ENCODE measurements at regions not wholly inside any gene's neighbourhood (a gene's known extent, or its start where the extent isn't known, plus 50 kb on each side); places are given as distances from the start of the nearest gene placed in this dataset.
A peak's percentile ranks its signal among the peaks of the same experiment; 100 is the strongest.

DNA sequence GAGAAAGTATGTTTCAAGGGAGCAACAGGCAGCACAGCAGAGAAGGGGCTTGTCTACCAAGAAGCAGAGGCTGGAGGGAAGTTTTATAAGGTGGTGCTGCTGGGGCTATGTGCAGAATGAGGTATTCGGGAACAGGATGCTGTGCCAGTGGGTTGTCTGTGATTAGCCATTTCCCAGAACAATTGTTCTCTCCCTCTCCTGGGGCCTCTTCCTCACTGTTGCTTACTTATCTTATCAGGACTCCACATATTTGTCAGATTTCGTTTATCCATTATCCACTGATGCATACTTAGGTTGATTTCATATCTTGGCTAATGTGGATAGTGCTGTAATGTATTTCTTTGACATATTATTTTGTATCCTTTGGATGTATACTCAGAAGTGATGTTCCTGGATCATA lies 195.1 kb upstream of the RTL1 start:
- no peak for DNase-seq (ENCODE audit: extremely low spot score)
- intact Hi-C loops (cut with DNase I): no loop called here
- Histone ChIP-seq H3K4me3 (no peak overlapping the region), H3K36me3 (no peaks in the 10 kb centered on the region), H3K27ac (replicated peaks in 1 of 4) (no peak overlapping the region), H3K4me1 (no peaks in the 10 kb centered on the region), H3K9me3 (peaks cover 0 to 13% (median 3%) of the 10 kb centered on the region in 4 donors), H3K27me3 (peaks cover 0 to 23% (median 0%) of the 10 kb centered on the region in 4 donors)
- no peak for TF ChIP-seq CTCF (IDR thresholded peaks at IDR 0.05)
- no peak for TF ChIP-seq POLR2AphosphoS5 (IDR thresholded peaks at IDR 0.05)
- TF ChIP-seq EP300 (IDR thresholded peaks at IDR 0.05): no peak
- TF ChIP-seq POLR2A (IDR thresholded peaks at IDR 0.05; ENCODE audit: low read depth): no peak
- 35% methylated on average over 2 of the region's 2 CpGs for WGBS

DNA sequence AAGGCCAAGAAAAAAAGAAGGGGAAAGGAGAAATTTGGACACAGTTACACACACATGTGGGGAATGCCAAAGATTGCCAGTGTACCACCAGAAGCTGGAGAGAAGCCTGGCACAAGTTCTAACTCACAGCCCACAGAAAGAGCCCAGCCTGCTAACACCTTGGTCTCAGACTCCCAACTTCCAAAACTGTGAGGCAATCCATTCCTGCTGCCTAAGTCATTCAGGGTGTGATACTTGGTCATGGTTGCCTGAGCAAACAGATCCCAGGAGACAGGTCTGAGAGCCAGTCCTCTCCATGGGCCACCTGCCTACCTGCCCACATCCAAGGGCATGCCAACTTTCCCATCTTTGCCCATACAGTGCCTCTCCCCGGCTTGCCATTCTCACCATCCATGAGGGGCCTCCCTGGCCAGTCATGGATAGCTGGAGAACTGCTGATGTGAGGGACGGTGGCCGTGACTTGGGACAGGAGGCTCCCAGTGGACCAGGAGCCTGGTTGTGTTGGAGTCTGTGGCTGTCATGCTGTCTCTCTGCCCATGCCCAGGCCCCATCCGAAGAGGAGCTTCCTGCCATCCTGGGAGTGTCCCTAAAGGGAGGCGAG lies 198.0 kb upstream of the RTL1 start:
- WGBS: 93% methylated on average over 5 of the region's 5 CpGs
- Histone ChIP-seq H3K4me1 (no peaks in the 10 kb centered on the region), H3K4me3 (no peak overlapping the region), H3K27me3 (peaks cover 0 to 19% (median 0%) of the 10 kb centered on the region in 4 donors), H3K9me3 (peaks cover 0 to 13% (median 4%) of the 10 kb centered on the region in 4 donors), H3K27ac (replicated peaks in 1 of 4) (no peak overlapping the region), H3K36me3 (no peaks in the 10 kb centered on the region)
- TF ChIP-seq CTCF (IDR thresholded peaks at IDR 0.05) (no peak), EP300 (IDR thresholded peaks at IDR 0.05) (no peak), POLR2AphosphoS5 (IDR thresholded peaks at IDR 0.05) (no peak), POLR2A (IDR thresholded peaks at IDR 0.05; ENCODE audit: low read depth) (no peak)
- intact Hi-C loops (cut with DNase I): no loop called here
- DNase-seq (ENCODE audit: extremely low spot score): peak; percentile 85

GRCh38 chr14:101102875-101103274 lies 199.4 kb upstream of the RTL1 start:
- DNase-seq (ENCODE audit: extremely low spot score): peak; percentile 84
- H3K27me3 ChIP-seq: peaks cover 0 to 19% (median 0%) of the 10 kb centered on the region in 4 donors
- intact Hi-C loops (cut with DNase I): no loop called here
- H3K4me3 ChIP-seq: no peak overlapping the region
- WGBS: 86% methylated on average over 9 of the region's 9 CpGs
- peaks cover 0 to 16% (median 9%) of the 10 kb centered on the region in 4 donors for H3K9me3 ChIP-seq
- H3K27ac ChIP-seq (replicated peaks in 1 of 4): no peak overlapping the region
- TF ChIP-seq EP300 (IDR thresholded peaks at IDR 0.05) (no peak), CTCF (IDR thresholded peaks at IDR 0.05) (no peak), POLR2A (IDR thresholded peaks at IDR 0.05; ENCODE audit: low read depth) (no peak), POLR2AphosphoS5 (IDR thresholded peaks at IDR 0.05) (no peak)
- no peaks in the 10 kb centered on the region for H3K36me3 ChIP-seq
- no peaks in the 10 kb centered on the region for H3K4me1 ChIP-seq

DNA sequence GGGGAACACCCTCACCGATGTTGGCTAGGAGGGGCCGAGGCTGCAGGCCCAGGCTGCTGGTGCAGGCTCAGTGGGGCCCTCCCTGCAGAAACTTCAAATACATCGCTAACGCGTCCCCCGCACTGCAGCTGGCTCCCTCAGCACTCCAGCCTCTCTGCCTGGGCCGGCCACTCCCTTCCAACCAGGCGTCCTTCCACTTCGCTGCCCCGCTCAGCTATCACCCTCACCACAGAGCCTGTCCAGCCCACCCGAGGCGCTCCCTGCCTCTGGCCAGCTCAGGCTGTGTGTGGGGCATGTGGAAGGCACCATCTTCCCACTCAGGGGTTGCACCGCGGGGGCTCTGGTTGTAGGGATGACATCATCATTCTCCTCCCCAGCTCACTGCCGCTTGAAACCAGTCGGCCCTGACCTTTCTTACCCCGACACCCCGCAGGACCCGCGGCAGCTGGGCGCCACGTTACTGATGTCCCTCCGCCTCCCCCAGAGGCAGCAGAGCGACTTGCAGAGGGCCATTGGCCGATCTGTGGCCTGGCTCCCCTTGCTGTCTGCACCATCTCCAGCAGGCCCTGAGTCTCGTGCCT lies 199.9 kb upstream of the RTL1 start:
- Histone ChIP-seq H3K9me3 (peaks cover 0 to 16% (median 9%) of the 10 kb centered on the region in 4 donors), H3K27me3 (peaks cover 0 to 19% (median 0%) of the 10 kb centered on the region in 4 donors), H3K4me1 (no peaks in the 10 kb centered on the region), H3K27ac (replicated peaks in 1 of 4) (no peak overlapping the region), H3K4me3 (no peak overlapping the region), H3K36me3 (no peaks in the 10 kb centered on the region)
- TF ChIP-seq CTCF (IDR thresholded peaks at IDR 0.05) (no peak), POLR2A (IDR thresholded peaks at IDR 0.05; ENCODE audit: low read depth) (no peak), POLR2AphosphoS5 (IDR thresholded peaks at IDR 0.05) (no peak), EP300 (IDR thresholded peaks at IDR 0.05) (no peak)
- intact Hi-C loops (cut with DNase I): no loop called here
- 90% methylated on average over 24 of the region's 26 CpGs for WGBS
- DNase-seq (ENCODE audit: extremely low spot score): peak; percentile 50
